Activated CD8-positive, alpha-beta memory T cell treated with anti-CD3 and anti-CD28 coated beads, Interleukin-2, amount 10 ng/mL, durations not matched to agents 7 days and 5 days (primary cell): ENCODE measurements at regions not wholly inside any gene's neighbourhood (a gene's known extent, or its start where the extent isn't known, plus 50 kb on each side); places are given as distances from the start of the nearest gene placed in this dataset.

Experiments
- ATAC-seq: fragments of 150-1000 bp; cut with Tn5 transposase; one replicate; pipeline ENCODE4 v1.10.0; 2021; ENCODE audit warnings: moderate library complexity
- CTCF ChIA-PET: fragments of 350-600 bp; sonication (Branson Sonifier 250); formaldehyde crosslinking; loops from one replicate; lab custom pipeline; 2021; ENCODE audit warnings: antibody characterized with exemption; lab: Charles Lee
- DNase-seq: peaks from one replicate; pipeline ENCODE4 v3.0.0-alpha.2; 2020
- H3K27ac Mint-ChIP-seq: one replicate; pipeline ENCODE4 v1.8.0; 2021; ENCODE audit warnings: mild to moderate bottlenecking, mixed read lengths
- H3K27me3 Mint-ChIP-seq: one replicate; pipeline ENCODE4 v1.8.0; 2021; ENCODE audit warnings: mixed read lengths
- H3K36me3 Mint-ChIP-seq: one replicate; pipeline ENCODE4 v1.8.0; 2021; ENCODE audit warnings: mild to moderate bottlenecking, mixed read lengths
- H3K4me1 Mint-ChIP-seq: one replicate; pipeline ENCODE4 v1.8.0; 2021; ENCODE audit warnings: mixed read lengths
- H3K4me3 Mint-ChIP-seq: one replicate; pipeline ENCODE4 v1.8.0; 2021; ENCODE audit warnings: mild to moderate bottlenecking, moderate library complexity, mixed read lengths
- H3K9me3 Mint-ChIP-seq: one replicate; pipeline ENCODE4 v1.8.0; 2022; ENCODE audit warnings: low read depth, mixed read lengths

DNA sequence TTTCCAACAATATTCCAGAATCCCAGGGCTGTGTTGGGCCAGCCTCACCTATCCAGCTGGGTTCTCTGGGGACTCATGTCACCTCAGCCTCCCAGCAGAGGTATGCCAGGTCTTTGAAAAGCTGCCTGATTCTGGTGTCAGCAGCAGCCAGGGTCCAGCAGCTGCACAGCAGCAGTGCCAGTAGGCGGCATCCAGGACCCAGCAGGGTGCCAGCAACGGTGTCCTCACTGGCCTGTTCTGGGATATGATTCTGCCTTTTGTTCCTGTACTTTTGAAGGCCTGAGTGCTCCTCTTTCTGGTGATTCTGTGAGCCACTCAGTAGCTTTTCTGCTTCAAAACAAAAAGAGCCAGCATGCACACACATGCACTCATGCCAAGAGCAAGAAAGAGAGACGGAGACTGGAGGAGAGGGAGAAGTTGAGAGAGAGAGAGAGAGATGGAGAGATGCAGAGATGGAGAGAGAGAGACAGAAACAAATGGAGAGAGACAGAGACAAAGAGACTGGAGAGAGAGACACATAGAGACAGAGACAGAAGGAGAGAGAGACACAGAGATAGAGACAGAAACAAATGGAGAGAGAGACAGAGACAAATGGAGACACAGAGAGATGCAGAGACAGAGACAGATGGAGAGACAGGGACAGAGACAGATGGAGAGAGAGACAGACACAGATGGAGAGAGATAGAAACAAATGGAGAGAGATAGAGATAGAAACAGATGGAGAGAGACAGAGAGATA is 205.7 kb downstream of the UACA start:
- CTCF ChIA-PET, result no interaction called here
- H3K36me3 Mint-ChIP-seq, result no peaks in the 10 kb centered on the region
- no peak for ATAC-seq

GRCh38 chr15:70556779-70557178 is 206.6 kb downstream of the UACA start:
- DNase-seq (no peak), ATAC-seq (no peak)
- Mint-ChIP-seq H3K27me3 (peaks cover 14% of the 10 kb centered on the region), H3K4me3 (no peak overlapping the region), H3K9me3 (no peaks in the 10 kb centered on the region), H3K27ac (no peak overlapping the region), H3K4me1 (no peaks in the 10 kb centered on the region), H3K36me3 (no peaks in the 10 kb centered on the region)
- CTCF ChIA-PET, result no interaction called here

More for the DNA sequence above, 205.7 kb downstream of the UACA start:
- H3K27me3 Mint-ChIP-seq, result peaks cover 19% of the 10 kb centered on the region
- no peaks in the 10 kb centered on the region for H3K4me1 Mint-ChIP-seq
- no peak for DNase-seq
- H3K9me3 Mint-ChIP-seq, result no peaks in the 10 kb centered on the region
- H3K27ac Mint-ChIP-seq, result no peak overlapping the region
- H3K4me3 Mint-ChIP-seq, result no peak overlapping the region

DNA sequence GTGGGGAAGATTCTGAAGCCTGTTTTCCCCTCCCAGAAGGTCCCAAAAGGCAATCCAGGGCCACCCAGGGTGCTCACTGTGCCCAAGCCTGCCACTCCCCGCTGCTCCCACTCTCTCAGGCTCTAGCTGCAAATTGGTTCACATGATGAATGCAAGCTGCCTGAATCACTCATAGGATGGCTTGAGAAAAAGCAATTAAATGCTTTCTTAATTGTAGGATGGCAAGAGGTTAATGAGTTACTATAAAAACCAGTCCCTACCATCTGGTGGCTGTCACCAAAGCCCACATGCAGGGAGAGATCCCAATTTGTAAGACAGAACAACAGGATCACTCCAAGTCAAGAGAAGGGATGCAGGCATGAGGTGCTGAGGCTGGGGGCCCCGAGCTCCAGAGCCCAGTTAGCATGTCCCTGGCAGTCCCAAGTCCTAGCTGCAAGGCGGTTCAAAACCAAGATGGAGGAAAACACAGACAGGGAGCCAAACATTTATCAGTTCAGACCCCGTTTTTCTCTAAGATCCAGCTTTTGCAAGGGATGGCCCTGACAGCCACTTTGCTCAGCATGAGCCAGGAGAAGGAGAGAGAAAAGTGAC is 207.1 kb downstream of the UACA start:
- CTCF ChIA-PET, result no interaction called here

DNA sequence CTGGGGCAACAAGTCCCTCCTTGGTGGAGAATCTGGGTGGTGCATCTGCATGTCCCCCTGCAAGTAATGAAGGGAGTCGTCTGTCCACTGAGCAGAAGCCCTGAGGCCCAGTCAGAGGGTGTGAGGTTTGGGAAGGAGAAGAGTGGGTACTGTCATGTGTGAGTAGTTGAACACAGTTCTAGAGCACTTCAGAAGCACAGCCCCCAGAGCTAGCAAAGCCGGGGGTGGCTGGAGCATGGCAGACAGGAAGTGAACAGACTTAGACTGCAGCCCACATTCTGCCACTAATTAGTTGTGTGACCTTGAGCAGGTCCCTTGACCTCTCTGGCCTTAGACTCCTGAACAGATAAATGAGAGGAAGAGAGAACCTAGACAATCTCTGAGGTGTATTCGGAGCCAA is 207.6 kb downstream of the UACA start:
- no peaks in the 10 kb centered on the region for H3K36me3 Mint-ChIP-seq
- ATAC-seq (no peak), DNase-seq (peak; percentile 31)
- no peaks in the 10 kb centered on the region for H3K9me3 Mint-ChIP-seq
- no peak overlapping the region for H3K4me3 Mint-ChIP-seq
- CTCF ChIA-PET, result no interaction called here
- H3K27me3 Mint-ChIP-seq, result peaks cover 6% of the 10 kb centered on the region
- H3K27ac Mint-ChIP-seq, result no peak overlapping the region
- H3K4me1 Mint-ChIP-seq, result no peaks in the 10 kb centered on the region

More for the DNA sequence above, 207.1 kb downstream of the UACA start:
- Mint-ChIP-seq H3K36me3 (no peaks in the 10 kb centered on the region), H3K4me1 (no peaks in the 10 kb centered on the region), H3K27me3 (peaks cover 9% of the 10 kb centered on the region), H3K9me3 (no peaks in the 10 kb centered on the region), H3K4me3 (no peak overlapping the region), H3K27ac (no peak overlapping the region)
- ATAC-seq, result no peak
- peak; percentile 25 for DNase-seq

DNA sequence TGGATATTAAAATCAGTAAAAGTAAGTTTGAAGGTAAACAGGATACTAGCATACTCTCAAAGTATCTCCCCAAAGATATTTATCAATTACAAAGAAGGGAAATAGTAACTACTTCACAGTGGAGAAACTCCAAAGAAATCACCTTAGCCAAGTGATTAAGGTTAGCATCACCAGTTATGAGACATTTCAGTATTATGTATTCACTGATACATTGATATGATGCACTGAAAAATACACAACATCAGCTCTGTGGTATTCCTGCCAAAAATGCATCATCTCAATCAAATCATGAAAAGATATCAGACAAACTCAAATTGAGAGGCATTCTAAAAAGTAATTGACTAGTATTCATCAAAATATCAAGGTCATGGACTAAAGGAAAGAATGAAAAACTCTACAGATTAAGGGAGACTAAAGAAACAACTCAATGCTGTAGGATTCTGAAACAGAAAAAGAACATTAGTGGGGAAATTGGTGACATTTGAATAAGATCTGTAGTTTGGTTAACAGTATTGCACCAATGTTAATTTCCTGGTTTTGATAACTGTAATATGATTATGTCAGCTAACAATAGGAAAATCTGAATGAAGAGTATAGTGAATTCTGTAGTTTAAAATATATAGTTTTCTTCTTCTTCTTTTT is 215.4 kb downstream of the UACA start:
- H3K27ac Mint-ChIP-seq, result no peak overlapping the region
- H3K4me1 Mint-ChIP-seq, result peaks cover 16% of the 10 kb centered on the region
- peaks cover 5% of the 10 kb centered on the region for H3K27me3 Mint-ChIP-seq
- CTCF ChIA-PET, result no interaction called here
- no peak for ATAC-seq
- DNase-seq, result no peak
- H3K4me3 Mint-ChIP-seq, result no peak overlapping the region
- H3K36me3 Mint-ChIP-seq, result peaks cover 2% of the 10 kb centered on the region
- H3K9me3 Mint-ChIP-seq, result no peaks in the 10 kb centered on the region

DNA sequence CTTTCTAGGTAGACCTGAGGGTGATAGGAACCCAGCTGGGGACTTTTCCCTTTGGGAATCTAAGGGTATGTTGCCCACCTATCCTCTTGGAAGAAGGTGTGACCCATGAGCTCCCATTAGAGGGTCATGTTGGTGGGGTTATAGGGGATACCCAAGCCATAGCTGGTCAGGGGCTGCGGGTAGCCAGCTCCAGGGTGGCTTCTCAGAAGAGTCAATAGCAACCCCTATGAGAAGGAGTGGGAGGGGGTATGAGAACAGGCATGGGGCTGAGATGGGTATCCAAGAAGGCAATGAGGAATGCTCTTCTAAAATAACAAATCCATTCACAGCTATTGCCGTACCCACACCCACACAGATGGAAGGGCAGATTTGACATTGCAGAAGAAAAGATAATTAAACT is 217.8 kb downstream of the UACA start:
- Mint-ChIP-seq H3K36me3 (peaks cover 2% of the 10 kb centered on the region), H3K27ac (no peak overlapping the region), H3K9me3 (no peaks in the 10 kb centered on the region), H3K4me1 (peaks cover 16% of the 10 kb centered on the region), H3K27me3 (peaks cover 27% of the 10 kb centered on the region), H3K4me3 (no peak overlapping the region)
- CTCF ChIA-PET, result interaction anchor here (1.1 kb wide), 1 partner anchor 11 kb away, joined by 3 read pairs; no protein-coding TSS in a partner anchor
- DNase-seq (peak; percentile 25), ATAC-seq (no peak)

DNA sequence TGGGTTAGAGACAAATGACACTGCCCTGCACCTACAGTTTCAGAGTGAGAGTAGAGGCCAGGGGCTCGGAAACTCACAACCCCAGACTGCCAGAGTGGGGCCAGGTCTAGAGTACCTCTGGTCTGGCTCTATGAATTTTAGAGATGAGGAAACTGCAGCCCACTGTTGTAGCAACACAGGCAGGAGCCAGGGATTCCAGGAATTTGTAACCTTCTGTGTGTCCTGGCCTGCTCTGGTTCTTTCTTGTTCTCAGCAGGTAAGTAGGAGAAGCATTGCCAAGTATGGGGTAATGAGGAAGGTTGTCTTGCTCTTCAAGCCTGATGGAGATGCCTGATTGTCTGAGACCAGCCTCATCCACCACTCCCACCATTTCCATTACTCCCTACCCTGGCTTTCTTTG is 221.8 kb downstream of the UACA start:
- CTCF ChIA-PET, result no interaction called here
- no peak for ATAC-seq
- peaks cover 8% of the 10 kb centered on the region for H3K4me1 Mint-ChIP-seq
- H3K27me3 Mint-ChIP-seq, result peaks cover 42% of the 10 kb centered on the region
- peaks cover 2% of the 10 kb centered on the region for H3K36me3 Mint-ChIP-seq
- H3K27ac Mint-ChIP-seq, result no peak overlapping the region
- no peak overlapping the region for H3K4me3 Mint-ChIP-seq
- DNase-seq, result peak; percentile 2
- H3K9me3 Mint-ChIP-seq, result no peaks in the 10 kb centered on the region

- peaks cover 17% of the 10 kb centered on the region for H3K4me1 Mint-ChIP-seq
- CTCF ChIA-PET, result no interaction called here
- no peaks in the 10 kb centered on the region for H3K9me3 Mint-ChIP-seq
- DNase-seq (peak; percentile 28), ATAC-seq (no peak)
- H3K4me3 Mint-ChIP-seq, result no peak overlapping the region
- H3K27ac Mint-ChIP-seq, result no peak overlapping the region
- peaks cover 42% of the 10 kb centered on the region for H3K27me3 Mint-ChIP-seq
- H3K36me3 Mint-ChIP-seq, result peaks cover 2% of the 10 kb centered on the region
Observed at GRCh38 chr15:70539912-70540530, 223.3 kb downstream of the UACA start.

- H3K27me3 Mint-ChIP-seq, result peaks cover 42% of the 10 kb centered on the region
- H3K4me3 Mint-ChIP-seq, result no peak overlapping the region
- H3K36me3 Mint-ChIP-seq, result no peaks in the 10 kb centered on the region
- CTCF ChIA-PET, result no interaction called here
- H3K4me1 Mint-ChIP-seq, result peaks cover 23% of the 10 kb centered on the region
- H3K9me3 Mint-ChIP-seq, result no peaks in the 10 kb centered on the region
- DNase-seq (peak; percentile 19), ATAC-seq (no peak)
- H3K27ac Mint-ChIP-seq, result no peak overlapping the region
Observed at GRCh38 chr15:70539409-70539808, 223.9 kb downstream of the UACA start.

- no peak overlapping the region for H3K4me3 Mint-ChIP-seq
- H3K27me3 Mint-ChIP-seq, result peaks cover 42% of the 10 kb centered on the region
- H3K4me1 Mint-ChIP-seq, result peaks cover 32% of the 10 kb centered on the region
- CTCF ChIA-PET, result interaction anchor here (1.2 to 1.4 kb wide), 2 partner anchors 24 to 51 kb away, joined by 3 read pairs; no protein-coding TSS in a partner anchor
- DNase-seq (no peak), ATAC-seq (no peak)
- H3K36me3 Mint-ChIP-seq, result peaks cover 1% of the 10 kb centered on the region
- H3K9me3 Mint-ChIP-seq, result no peaks in the 10 kb centered on the region
- no peak overlapping the region for H3K27ac Mint-ChIP-seq
Observed at GRCh38 chr15:70538278-70538677, 225.1 kb downstream of the UACA start.

DNA sequence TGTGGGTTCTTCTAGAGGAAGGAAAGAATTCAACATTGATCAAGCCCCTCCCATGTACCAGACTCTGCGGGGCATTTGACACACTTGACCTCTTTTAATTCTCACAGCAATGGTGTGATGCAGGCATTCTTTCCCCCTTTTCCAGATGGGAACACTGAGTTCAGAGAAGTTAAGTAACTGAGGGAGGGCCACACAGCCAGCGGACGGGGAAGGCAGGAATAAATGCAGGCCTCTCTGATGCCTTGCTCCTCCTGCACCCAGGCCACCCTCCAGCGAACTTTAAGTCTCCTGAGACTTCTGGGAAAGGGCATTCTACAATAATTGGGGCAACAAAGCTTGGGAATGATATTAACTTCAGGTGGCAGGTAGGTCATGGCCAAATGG is 227.4 kb downstream of the UACA start:
- Mint-ChIP-seq H3K9me3 (no peaks in the 10 kb centered on the region), H3K4me1 (peaks cover 32% of the 10 kb centered on the region), H3K27ac (peak overlapping the region; percentile 89)

GRCh38 chr15:70535071-70535954 is 228.0 kb downstream of the UACA start:
- peaks cover 32% of the 10 kb centered on the region for H3K4me1 Mint-ChIP-seq
- H3K36me3 Mint-ChIP-seq, result peaks cover 1% of the 10 kb centered on the region
- CTCF ChIA-PET, result interaction anchor here (0.8 to 2.3 kb wide), 14 partner anchors 8 to 68 kb away, joined by 3 to 13 read pairs (median 4); no protein-coding TSS in a partner anchor

More for the DNA sequence above, 227.4 kb downstream of the UACA start:
- CTCF ChIA-PET, result interaction anchor here (1.0 to 2.3 kb wide), 7 partner anchors 9 to 69 kb away, joined by 3 to 13 read pairs (median 7); no protein-coding TSS in a partner anchor
- Mint-ChIP-seq H3K4me3 (peak overlapping the region; percentile 71), H3K36me3 (peaks cover 1% of the 10 kb centered on the region), H3K27me3 (peaks cover 34% of the 10 kb centered on the region)
- ATAC-seq (no peak), DNase-seq (peak; percentile 25)

More at GRCh38 chr15:70535071-70535954, 228.0 kb downstream of the UACA start:
- peak; percentile 89 for DNase-seq
- H3K27ac Mint-ChIP-seq, result peak overlapping the region; percentile 89
- ATAC-seq, result peak; percentile 87
- peak overlapping the region; percentile 71 for H3K4me3 Mint-ChIP-seq
- peaks cover 31% of the 10 kb centered on the region for H3K27me3 Mint-ChIP-seq
- H3K9me3 Mint-ChIP-seq, result no peaks in the 10 kb centered on the region
